ENCODE measurements at regions not wholly inside any gene's neighbourhood (a gene's known extent, or its start where the extent isn't known, plus 50 kb on each side); places are given as distances from the start of the nearest gene placed in this dataset.

DNA sequence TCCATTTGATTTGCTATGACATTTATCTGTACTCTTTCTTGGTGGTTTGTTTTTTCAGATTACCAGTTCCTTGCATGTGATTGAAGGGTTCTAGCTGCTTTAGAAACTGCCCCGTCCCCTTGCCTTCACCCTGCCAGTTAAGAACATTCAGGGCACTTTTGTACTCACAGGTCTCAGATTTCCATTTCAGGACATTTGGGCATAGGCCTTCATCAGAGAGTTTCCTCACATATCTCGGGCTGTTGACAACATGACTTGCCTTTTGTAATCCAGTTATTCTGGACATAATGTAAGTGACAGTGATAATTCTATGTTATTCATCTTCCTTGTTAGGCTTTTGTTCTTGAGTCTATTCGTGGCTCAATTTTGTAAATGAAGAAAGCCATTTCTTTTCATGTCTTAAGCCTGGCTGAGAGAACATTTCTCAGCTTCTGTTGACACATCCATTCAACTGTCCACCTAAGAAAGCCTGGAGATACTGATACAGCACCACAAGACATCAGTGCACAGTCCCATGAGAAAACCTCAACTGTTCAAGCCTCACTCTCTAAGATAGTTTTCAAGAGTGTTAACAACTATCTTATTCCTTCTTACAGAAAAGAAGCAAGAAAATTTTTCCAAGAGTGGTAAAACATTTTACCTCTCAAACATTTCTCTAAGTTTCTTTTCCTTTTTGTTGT is 209.3 kb upstream of the SGK1 start:
- no peaks in the 10 kb centered on the region for H3K36me3 ChIP-seq
- 84 to 89% (median 88%) methylated on average over 3 of the region's 3 CpGs for WGBS, 5 donors
- H3K27me3 ChIP-seq: no peaks in the 10 kb centered on the region
- TF ChIP-seq POLR2A (IDR thresholded peaks at IDR 0.05) (no peak), POLR2AphosphoS5 (IDR thresholded peaks at IDR 0.05) (no peak), CTCF (IDR thresholded peaks at IDR 0.05) (no peak), EP300 (IDR thresholded peaks at IDR 0.05) (no peak)
- H3K4me1 ChIP-seq: no peaks in the 10 kb centered on the region
- DNase-seq: no peak
- intact Hi-C loops (cut with DNase I; ENCODE audit: low total_unique reads): no loop called here
- no peak overlapping the region for H3K4me3 ChIP-seq
- no peak overlapping the region for H3K27ac ChIP-seq
- H3K9me3 ChIP-seq: no peaks in the 10 kb centered on the region

DNA sequence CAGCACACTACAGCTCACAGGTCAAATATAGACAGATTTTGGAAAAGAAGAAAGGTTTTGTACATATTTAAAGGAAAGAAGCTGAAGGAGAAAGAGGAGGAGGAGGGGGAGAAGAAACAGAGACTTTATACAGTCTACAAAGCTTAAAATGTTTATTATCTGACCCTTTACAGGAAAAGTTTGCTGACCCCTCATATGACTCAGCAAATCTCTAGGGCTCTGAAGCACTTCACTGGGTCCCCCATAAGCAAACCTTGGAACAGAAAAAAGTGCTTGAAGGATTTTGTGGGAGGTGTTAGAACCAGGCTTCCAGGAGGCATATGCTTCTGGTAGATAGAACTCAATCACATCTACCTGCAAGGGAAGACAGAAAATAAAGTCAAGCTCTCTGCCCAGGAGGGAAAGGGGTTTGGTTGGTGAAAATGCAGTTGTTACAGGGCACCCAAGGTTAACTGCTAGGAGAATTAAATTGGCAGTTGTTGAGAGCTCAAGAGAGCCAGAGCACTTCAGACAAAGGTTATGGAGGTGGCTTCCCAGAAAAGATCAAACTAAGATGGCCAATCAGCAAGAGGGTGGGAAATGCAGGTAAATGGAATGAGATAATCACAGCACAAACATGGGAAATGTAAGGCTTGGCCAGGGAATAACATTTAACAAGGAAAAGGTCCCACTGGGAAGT is 207.4 kb upstream of the SGK1 start:
- H3K27ac ChIP-seq: no peak overlapping the region
- DNase-seq: no peak
- intact Hi-C loops (cut with DNase I; ENCODE audit: low total_unique reads): no loop called here
- H3K9me3 ChIP-seq: no peaks in the 10 kb centered on the region
- H3K36me3 ChIP-seq: no peaks in the 10 kb centered on the region
- peaks cover 6 to 12% (median 10%) of the 10 kb centered on the region in 4 donors for H3K4me1 ChIP-seq
- no peak for TF ChIP-seq POLR2AphosphoS5 (IDR thresholded peaks at IDR 0.05)
- no peak for TF ChIP-seq EP300 (IDR thresholded peaks at IDR 0.05)
- no peak for TF ChIP-seq CTCF (IDR thresholded peaks at IDR 0.05)
- no peak for TF ChIP-seq POLR2A (IDR thresholded peaks at IDR 0.05)
- no peak overlapping the region for H3K4me3 ChIP-seq
- no peaks in the 10 kb centered on the region for H3K27me3 ChIP-seq

GRCh38 chr6:134523903-134524650 is 206.2 kb upstream of the SGK1 start:
- Histone ChIP-seq H3K9me3 (no peaks in the 10 kb centered on the region), H3K27me3 (no peaks in the 10 kb centered on the region), H3K36me3 (no peaks in the 10 kb centered on the region), H3K4me3 (no peak overlapping the region), H3K27ac (no peak overlapping the region), H3K4me1 (peaks cover 9 to 13% (median 12%) of the 10 kb centered on the region in 4 donors)
- TF ChIP-seq CTCF (IDR thresholded peaks at IDR 0.05) (no peak), POLR2AphosphoS5 (IDR thresholded peaks at IDR 0.05) (no peak), EP300 (IDR thresholded peaks at IDR 0.05) (no peak), POLR2A (IDR thresholded peaks at IDR 0.05) (no peak)
- no peak for DNase-seq
- intact Hi-C loops (cut with DNase I; ENCODE audit: low total_unique reads): no loop called here
- 74 to 90% (median 87%) methylated on average over 1 of the region's 1 CpG for WGBS, 5 donors

DNA sequence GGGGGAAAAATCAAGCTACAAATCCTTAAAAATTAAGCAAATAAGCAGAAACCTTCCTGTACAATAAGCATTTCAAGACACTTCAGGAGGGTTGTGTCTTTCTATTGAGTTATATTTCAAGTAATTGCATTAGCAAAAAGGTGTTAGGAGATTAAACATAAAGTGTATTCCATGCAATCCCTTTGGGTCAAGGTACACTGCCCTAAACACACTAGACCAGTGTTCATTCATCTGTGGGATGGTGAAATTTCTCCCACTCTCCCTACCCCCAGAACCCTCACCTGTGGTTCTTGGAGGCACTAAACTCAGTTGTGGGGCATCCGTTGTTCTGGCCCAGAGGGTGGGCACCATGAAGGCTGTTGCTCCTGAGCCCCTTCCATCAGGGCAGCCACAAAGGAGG is 205.1 kb upstream of the SGK1 start:
- Histone ChIP-seq H3K4me1 (peaks cover 9 to 15% (median 13%) of the 10 kb centered on the region in 4 donors), H3K27ac (no peak overlapping the region), H3K4me3 (no peak overlapping the region), H3K27me3 (no peaks in the 10 kb centered on the region), H3K9me3 (no peaks in the 10 kb centered on the region), H3K36me3 (no peaks in the 10 kb centered on the region)
- intact Hi-C loops (cut with DNase I; ENCODE audit: low total_unique reads): no loop called here
- TF ChIP-seq POLR2AphosphoS5 (IDR thresholded peaks at IDR 0.05) (no peak), POLR2A (IDR thresholded peaks at IDR 0.05) (no peak), EP300 (IDR thresholded peaks at IDR 0.05) (no peak), CTCF (IDR thresholded peaks at IDR 0.05) (no peak)
- no peak for DNase-seq
- 82 to 100% (median 92%) methylated on average over 1 of the region's 1 CpG for WGBS, 5 donors
